ENCODE measurements at regions not wholly inside any gene's neighbourhood (a gene's known extent, or its start where the extent isn't known, plus 50 kb on each side); places are given as distances from the start of the nearest gene placed in this dataset.

- Histone ChIP-seq H3K9me3 (no peaks in the 10 kb centered on the region), H3K4me3 (no peak overlapping the region), H3K4me1 (replicated peaks) (no peaks in the 10 kb centered on the region), H3K27ac (no peak overlapping the region), H3K27me3 (replicated peaks; ENCODE audit: insufficient read depth) (no peaks in the 10 kb centered on the region), H3K36me3 (no peaks in the 10 kb centered on the region)
- DNase-seq (ENCODE audit: low spot score): no peak
- intact Hi-C loops (cut with DNase I): no loop called here
- TF ChIP-seq POLR2A (IDR thresholded peaks at IDR 0.05): no peak
- no peak for TF ChIP-seq POLR2AphosphoS5 (IDR thresholded peaks at IDR 0.05)
- TF ChIP-seq CTCF (IDR thresholded peaks at IDR 0.05): no peak
- WGBS: 96% methylated on average over 2 of the region's 2 CpGs
These were observed 51.3 kb upstream of the ADRA1D start for GRCh38 chr20:4300401-4300800.

DNA sequence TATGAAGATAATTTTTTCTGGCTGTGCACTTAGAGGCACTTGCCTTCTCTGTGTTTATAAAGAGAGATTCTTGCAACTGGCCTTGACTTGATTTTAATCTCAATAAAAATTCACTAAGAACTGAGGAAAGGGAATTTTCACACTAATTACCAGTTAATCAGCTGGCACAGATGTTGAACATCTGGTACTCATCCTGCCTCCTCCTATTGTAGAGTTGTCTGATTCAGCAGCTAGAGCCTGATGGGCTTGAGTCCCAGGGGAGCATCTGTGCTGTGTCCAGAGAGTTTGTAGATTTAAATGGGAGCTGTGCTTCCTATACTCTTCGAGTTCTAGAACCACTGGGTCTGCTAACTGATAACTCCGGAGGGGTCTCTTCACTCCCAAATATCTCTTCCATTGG lies 50.7 kb upstream of the ADRA1D start:
- Histone ChIP-seq H3K9me3 (no peaks in the 10 kb centered on the region), H3K4me1 (replicated peaks) (no peaks in the 10 kb centered on the region), H3K27ac (no peak overlapping the region), H3K27me3 (replicated peaks; ENCODE audit: insufficient read depth) (no peaks in the 10 kb centered on the region), H3K4me3 (no peak overlapping the region), H3K36me3 (no peaks in the 10 kb centered on the region)
- intact Hi-C loops (cut with DNase I): loop anchor here (5.0 kb wide), 1 partner anchor 72 kb away; no protein-coding TSS in a partner anchor
- no peak for DNase-seq (ENCODE audit: low spot score)
- WGBS: 72% methylated on average over 2 of the region's 2 CpGs
- TF ChIP-seq POLR2AphosphoS5 (IDR thresholded peaks at IDR 0.05): no peak
- TF ChIP-seq CTCF (IDR thresholded peaks at IDR 0.05): no peak
- TF ChIP-seq POLR2A (IDR thresholded peaks at IDR 0.05): no peak

GRCh38 chr20:4299216-4299615 lies 50.1 kb upstream of the ADRA1D start:
- intact Hi-C loops (cut with DNase I): loop anchor here (5.0 kb wide), 1 partner anchor 72 kb away; no protein-coding TSS in a partner anchor
- TF ChIP-seq CTCF (IDR thresholded peaks at IDR 0.05) (no peak), POLR2AphosphoS5 (IDR thresholded peaks at IDR 0.05) (no peak), POLR2A (IDR thresholded peaks at IDR 0.05) (no peak)
- no peaks in the 10 kb centered on the region for H3K27me3 ChIP-seq (replicated peaks; ENCODE audit: insufficient read depth)
- H3K4me1 ChIP-seq (replicated peaks): no peaks in the 10 kb centered on the region
- H3K27ac ChIP-seq: no peak overlapping the region
- 89% methylated on average over 1 of the region's 1 CpG for WGBS
- H3K36me3 ChIP-seq: no peaks in the 10 kb centered on the region
- H3K9me3 ChIP-seq: no peaks in the 10 kb centered on the region
- no peak for DNase-seq (ENCODE audit: low spot score)
- H3K4me3 ChIP-seq: no peak overlapping the region
